ENCODE measurements at regions not wholly inside any gene's neighbourhood (a gene's known extent, or its start where the extent isn't known, plus 50 kb on each side); places are given as distances from the start of the nearest gene placed in this dataset.

DNA sequence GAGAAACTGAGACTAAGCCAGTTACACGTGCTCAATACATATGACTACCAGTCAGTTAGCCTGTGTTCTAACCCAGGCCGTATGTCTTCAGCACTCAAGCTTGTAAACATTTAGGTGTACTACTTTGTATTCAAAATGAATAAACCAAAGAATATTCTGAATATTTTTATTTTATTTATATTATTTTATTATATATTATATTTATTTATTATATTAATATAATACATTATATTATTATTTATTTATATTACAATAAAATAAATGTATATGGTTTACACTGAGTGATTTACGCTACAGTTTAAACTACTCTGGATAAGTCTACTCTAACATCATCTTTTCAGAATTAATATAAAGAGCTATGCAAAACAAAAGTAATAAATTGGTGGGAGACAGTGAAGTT, 691.5 kb downstream of the CENPC start:
- TF ChIP-seq, protein P1, sequence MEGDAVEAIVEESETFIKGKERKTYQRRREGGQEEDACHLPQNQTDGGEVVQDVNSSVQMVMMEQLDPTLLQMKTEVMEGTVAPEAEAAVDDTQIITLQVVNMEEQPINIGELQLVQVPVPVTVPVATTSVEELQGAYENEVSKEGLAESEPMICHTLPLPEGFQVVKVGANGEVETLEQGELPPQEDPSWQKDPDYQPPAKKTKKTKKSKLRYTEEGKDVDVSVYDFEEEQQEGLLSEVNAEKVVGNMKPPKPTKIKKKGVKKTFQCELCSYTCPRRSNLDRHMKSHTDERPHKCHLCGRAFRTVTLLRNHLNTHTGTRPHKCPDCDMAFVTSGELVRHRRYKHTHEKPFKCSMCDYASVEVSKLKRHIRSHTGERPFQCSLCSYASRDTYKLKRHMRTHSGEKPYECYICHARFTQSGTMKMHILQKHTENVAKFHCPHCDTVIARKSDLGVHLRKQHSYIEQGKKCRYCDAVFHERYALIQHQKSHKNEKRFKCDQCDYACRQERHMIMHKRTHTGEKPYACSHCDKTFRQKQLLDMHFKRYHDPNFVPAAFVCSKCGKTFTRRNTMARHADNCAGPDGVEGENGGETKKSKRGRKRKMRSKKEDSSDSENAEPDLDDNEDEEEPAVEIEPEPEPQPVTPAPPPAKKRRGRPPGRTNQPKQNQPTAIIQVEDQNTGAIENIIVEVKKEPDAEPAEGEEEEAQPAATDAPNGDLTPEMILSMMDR (IDR thresholded peaks at IDR 0.05; ENCODE audit: insufficient read depth, low read depth, low read length): no peak
- TF ChIP-seq EZH2 (IDR thresholded peaks at IDR 0.05; ENCODE audit: insufficient read depth, low read length): no peak

Data from astrocyte (in vitro differentiated cells and primary cell).